ENCODE measurements at regions not wholly inside any gene's neighbourhood (a gene's known extent, or its start where the extent isn't known, plus 50 kb on each side); places are given as distances from the start of the nearest gene placed in this dataset.

GRCh38 chr6:14671261-14671681 lies 553.7 kb downstream of the CD83 start:
- no peak overlapping the region for H3K4me3 ChIP-seq (ENCODE audit: low read depth, low read length)
- peak; percentile 76 for DNase-seq (ENCODE audit: low read depth, low spot score)
- TF ChIP-seq CTCF (IDR thresholded peaks at IDR 0.05; ENCODE audit: low read depth, low read length): no peak
- in situ Hi-C loops (cut with HindIII; ENCODE audit: low sequenced_read_pairs): no loop called here

GRCh38 chr6:14671937-14672336 lies 554.4 kb downstream of the CD83 start:
- in situ Hi-C loops (cut with HindIII; ENCODE audit: low sequenced_read_pairs): no loop called here
- H3K4me3 ChIP-seq (ENCODE audit: low read depth, low read length): no peak overlapping the region
- no peak for DNase-seq (ENCODE audit: low read depth, low spot score)
- no peak for TF ChIP-seq CTCF (IDR thresholded peaks at IDR 0.05; ENCODE audit: low read depth, low read length)

GRCh38 chr6:14673201-14673600 lies 555.6 kb downstream of the CD83 start:
- in situ Hi-C loops (cut with HindIII; ENCODE audit: low sequenced_read_pairs): no loop called here
- H3K4me3 ChIP-seq (ENCODE audit: low read depth, low read length): no peak overlapping the region
- no peak for DNase-seq (ENCODE audit: low read depth, low spot score)
- no peak for TF ChIP-seq CTCF (IDR thresholded peaks at IDR 0.05; ENCODE audit: low read depth, low read length)

- DNase-seq (ENCODE audit: low read depth, low spot score): no peak
- in situ Hi-C loops (cut with HindIII; ENCODE audit: low sequenced_read_pairs): no loop called here
- no peak for TF ChIP-seq CTCF (IDR thresholded peaks at IDR 0.05; ENCODE audit: low read depth, low read length)
- no peak overlapping the region for H3K4me3 ChIP-seq (ENCODE audit: low read depth, low read length)
Measured at GRCh38 chr6:14674458-14674857, 556.9 kb downstream of the CD83 start.

GRCh38 chr6:14674867-14675648 lies 557.5 kb downstream of the CD83 start:
- no peak for DNase-seq (ENCODE audit: low read depth, low spot score)
- no peak overlapping the region for H3K4me3 ChIP-seq (ENCODE audit: low read depth, low read length)
- no peak for TF ChIP-seq CTCF (IDR thresholded peaks at IDR 0.05; ENCODE audit: low read depth, low read length)
- in situ Hi-C loops (cut with HindIII; ENCODE audit: low sequenced_read_pairs): no loop called here

- in situ Hi-C loops (cut with HindIII; ENCODE audit: low sequenced_read_pairs): no loop called here
Measured at GRCh38 chr6:14676064-14676463, 558.5 kb downstream of the CD83 start.

More at GRCh38 chr6:14676064-14676463, 558.5 kb downstream of the CD83 start:
- H3K4me3 ChIP-seq (ENCODE audit: low read depth, low read length): no peak overlapping the region
- TF ChIP-seq CTCF (IDR thresholded peaks at IDR 0.05; ENCODE audit: low read depth, low read length): no peak
- peak; percentile 26 for DNase-seq (ENCODE audit: low read depth, low spot score)

All from astrocyte of the spinal cord (primary cell).